NCI-H1092 (cell line): ENCODE measurements at regions not wholly inside any gene's neighbourhood (a gene's known extent, or its start where the extent isn't known, plus 50 kb on each side); places are given as distances from the start of the nearest gene placed in this dataset.

Experiments used
- DNase-seq: peaks from one replicate; lab custom pipeline; 2025; lab: John Stamatoyannopoulos, UW

- DNase-seq = no peak
Observed at GRCh38 chr6:143594647-143595046, 83.1 kb upstream of the PHACTR2 start.

- no peak for DNase-seq
Observed at GRCh38 chr6:143592335-143592734, 80.8 kb upstream of the FUCA2 start.

- no peak for DNase-seq
Observed at GRCh38 chr6:143591441-143591840, 79.9 kb upstream of the FUCA2 start.

DNA sequence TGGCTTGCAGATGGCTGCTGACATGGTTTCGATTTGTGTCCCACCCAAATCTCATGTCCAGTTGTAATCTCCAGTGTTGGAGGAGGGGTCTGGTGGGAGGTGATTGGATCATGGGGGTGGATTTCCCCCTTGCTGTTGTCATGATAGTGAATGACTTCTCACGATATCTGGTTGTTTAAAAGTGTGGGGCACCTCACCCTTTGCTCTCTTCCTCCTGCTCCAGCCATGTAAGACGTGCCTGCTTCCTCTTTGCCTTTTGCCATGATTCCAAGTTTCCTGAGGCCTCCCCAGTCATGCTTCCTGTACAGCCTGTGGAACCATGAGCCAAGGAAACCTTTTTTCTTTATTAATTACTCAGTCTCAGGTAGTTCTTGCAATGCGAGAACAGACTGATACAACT, 77.6 kb upstream of the FUCA2 start:
- no peak for DNase-seq

DNA sequence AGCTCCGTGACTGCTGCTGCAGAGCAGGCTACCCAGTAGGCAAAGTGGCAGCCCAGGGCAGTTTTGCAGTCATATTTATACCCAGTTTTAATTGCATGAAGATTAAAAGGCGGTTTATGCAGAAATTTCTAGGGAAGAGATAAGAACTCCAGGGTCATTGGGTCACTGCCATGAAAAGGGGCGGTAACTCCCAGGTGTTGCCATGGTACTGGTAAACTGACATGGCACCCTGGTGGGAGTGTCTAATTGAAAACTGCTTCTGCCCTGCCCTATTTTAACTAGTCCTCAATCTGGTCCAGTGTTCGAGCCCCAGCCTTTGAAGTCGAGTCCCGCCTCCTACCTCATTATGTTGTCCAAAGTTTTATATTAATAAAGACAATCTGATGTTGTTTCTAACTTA, 75.0 kb upstream of the FUCA2 start:
- DNase-seq = no peak

GRCh38 chr6:143585716-143586115, 74.2 kb upstream of the FUCA2 start:
- DNase-seq = no peak

- no peak for DNase-seq
Observed at GRCh38 chr6:143585241-143585640, 73.7 kb upstream of the FUCA2 start.

DNA sequence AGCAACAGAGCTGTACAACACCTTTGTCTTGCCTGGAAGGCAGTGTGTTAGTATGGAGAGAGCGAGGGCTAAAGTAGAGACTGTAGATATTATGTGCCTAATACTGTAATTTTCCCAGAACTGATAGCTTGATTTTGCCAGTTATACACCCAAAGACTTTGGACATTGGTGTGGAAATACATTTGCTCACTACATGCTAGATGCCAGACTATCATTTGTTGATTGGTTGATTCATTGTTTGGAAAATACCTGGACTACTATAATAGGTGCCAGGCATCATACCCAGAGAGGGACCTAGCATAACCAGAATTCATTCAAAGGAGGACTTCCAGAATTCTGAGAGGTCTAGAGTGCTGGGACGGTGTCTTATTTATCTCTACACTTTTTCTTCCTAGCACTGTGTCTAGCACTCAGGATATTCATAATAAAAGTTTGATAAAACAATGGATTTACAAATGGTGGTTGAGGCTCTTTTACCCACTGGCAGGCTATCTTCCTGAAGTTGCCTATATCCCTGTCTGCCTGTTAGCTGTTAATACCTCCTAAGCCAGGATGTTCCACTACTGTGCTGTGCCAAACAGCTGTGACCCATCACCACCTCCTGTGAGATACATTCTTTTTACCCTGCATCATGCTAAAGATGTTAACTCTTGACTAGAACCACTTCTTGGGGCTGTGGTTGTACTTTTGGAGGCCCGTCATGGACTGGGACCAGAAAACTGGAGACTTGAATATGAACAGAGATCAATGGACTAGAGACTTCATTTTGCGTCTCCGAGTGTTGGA, 72.2 kb upstream of the FUCA2 start:
- no peak for DNase-seq

- DNase-seq = no peak
Observed at GRCh38 chr6:143581835-143582480, 70.4 kb upstream of the FUCA2 start.

GRCh38 chr6:143579703-143580102, 68.2 kb upstream of the FUCA2 start:
- DNase-seq = no peak

GRCh38 chr6:143578054-143578453, 66.5 kb upstream of the FUCA2 start:
- no peak for DNase-seq

DNA sequence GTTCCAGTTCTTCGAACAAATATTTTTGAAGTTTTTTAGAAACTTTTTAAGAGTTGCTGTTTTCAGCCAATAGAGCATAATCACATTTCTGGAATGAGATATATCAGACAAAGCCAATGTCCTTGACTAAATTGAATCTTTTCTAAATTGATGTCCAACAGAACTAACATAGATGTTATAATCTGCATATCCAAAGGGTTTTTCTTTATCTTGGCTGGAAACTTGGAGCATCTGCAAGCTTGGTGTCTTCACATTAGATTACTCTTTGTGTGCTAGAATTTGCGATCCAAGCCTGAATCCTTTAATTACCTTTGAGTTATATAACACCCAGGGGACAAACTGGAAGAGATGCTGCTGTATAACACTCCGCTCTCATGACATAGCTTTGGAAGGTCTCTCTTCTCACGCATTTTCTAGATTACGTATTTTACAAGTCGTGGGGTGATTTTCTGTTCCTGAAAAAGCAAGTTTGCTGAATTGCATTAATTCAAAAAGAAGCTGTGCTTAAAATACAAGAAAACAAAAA, 64.4 kb upstream of the FUCA2 start:
- no peak for DNase-seq

GRCh38 chr6:143575440-143575839, 63.9 kb upstream of the FUCA2 start:
- DNase-seq = peak; percentile 19

- no peak for DNase-seq
Observed at GRCh38 chr6:143570147-143570853, 58.8 kb upstream of the FUCA2 start.

GRCh38 chr6:143569040-143569439, 57.5 kb upstream of the FUCA2 start:
- DNase-seq = no peak

DNA sequence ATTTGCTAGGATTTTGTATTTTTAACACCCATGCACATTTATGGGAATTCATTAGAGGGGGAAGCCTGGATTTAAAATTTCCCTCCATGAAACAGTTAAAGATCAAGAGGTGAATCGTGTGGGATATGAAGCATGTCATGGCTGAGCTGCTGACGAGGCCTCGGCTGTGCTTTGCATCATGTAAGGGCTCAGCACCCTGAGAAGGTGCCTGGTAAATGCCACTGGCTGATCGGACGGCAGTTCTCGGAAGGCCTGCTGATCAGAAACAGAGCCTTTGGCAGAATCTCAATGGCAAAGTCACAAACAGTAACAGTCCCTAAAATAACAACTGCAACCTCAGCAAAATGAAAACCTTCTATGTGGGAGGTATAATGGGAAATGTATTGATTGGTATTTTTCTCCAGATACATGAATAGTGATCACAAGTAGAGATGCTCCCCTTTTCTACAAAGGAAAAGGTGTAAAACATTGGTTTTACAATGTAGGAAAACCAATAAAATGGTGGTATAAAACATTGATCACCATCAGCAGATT, 53.0 kb upstream of the FUCA2 start:
- no peak for DNase-seq

DNA sequence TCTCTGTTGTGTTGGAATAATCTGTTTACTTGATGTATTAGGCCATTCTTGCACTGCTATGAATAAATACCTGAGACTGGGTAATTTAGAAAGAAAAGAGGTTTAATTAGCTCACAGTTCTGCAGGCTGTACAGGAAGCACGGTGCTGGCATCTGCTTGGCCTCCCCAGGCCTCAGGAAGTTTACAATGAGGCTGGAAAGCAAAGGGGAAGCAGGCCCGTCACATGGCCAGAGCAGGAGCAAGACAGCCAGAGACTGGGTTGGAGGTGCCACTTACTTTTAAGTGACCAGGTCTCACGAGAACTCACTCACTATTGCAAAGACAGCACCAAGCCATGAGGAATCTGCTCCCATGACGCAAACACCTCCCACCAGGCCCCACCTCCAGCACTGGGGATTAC, 50.6 kb upstream of the FUCA2 start:
- no peak for DNase-seq
